HCT116 (cell line): ENCODE measurements at regions not wholly inside any gene's neighbourhood (a gene's known extent, or its start where the extent isn't known, plus 50 kb on each side); places are given as distances from the start of the nearest gene placed in this dataset.

Source experiments
- ATAC-seq: fragments of 200-7000 bp; cut with Tn5 transposase; 2 replicates; pipeline ENCODE4 v1.9.1; 2020; ENCODE audit warnings: mild to moderate bottlenecking, moderate library complexity
- BruUV-seq: library from RNA; stranded (reverse); fragments of 400-500 nt; replicated peaks from 2 replicates; lab custom pipeline; 2021; lab: Mats Ljungman, UMichigan
- CTCF ChIA-PET: fragments of 300-600 bp; sonication (Branson Sonifier 250); formaldehyde crosslinking; loops from one replicate; lab custom pipeline; 2021; ENCODE audit warnings: antibody characterized with exemption; lab: Charles Lee
- POLR2A ChIA-PET: fragments of 300-600, 350-600 bp; sonication (Branson Sonifier 250); formaldehyde crosslinking; loops from one replicate; lab custom pipeline; 2021; ENCODE audit warnings: antibody characterized with exemption; lab: Charles Lee
- RAD21 ChIA-PET, 2 experiments: fragments of 300-600 bp; sonication (Branson Sonifier 250); formaldehyde crosslinking; loops; one replicate each; lab custom pipeline; 2023; ENCODE audit warnings: low total read pairs in 2 of 2; ENCODE audit not compliant: uncharacterized antibody in 2 of 2, unreplicated experiment in 2 of 2, low non-redundant PET in 1 of 2; lab: Charles Lee
- DNase-seq: peaks from one replicate; pipeline ENCODE4 v3.0.0-alpha.2; 2010; ENCODE audit warnings: low read depth, low spot score
- H2AFZ ChIP-seq: fragments of 200-600 bp; shearing (Covaris generic), sonication (generic); 2 replicates; pipeline ENCODE4 v1.6.1; 2017; ENCODE audit warnings: low read depth, mixed run types, mixed read lengths, antibody characterized with exemption, low read length; ENCODE audit not compliant: poor library complexity, severe bottlenecking
- H3K27ac ChIP-seq: 2 replicates; pipeline ENCODE4 v1.5.1; 2012; ENCODE audit warnings: low read depth, low read length
- H3K27me3 ChIP-seq: fragments of 200-600 bp; sonication (generic); 2 replicates; pipeline ENCODE4 v1.6.1; 2016; ENCODE audit warnings: mixed run types, low read length, mixed read lengths; ENCODE audit not compliant: insufficient read depth
- H3K36me3 ChIP-seq, 2 experiments: fragments of 200-500 bp in 1 of 2; fragments of 200-600 bp in 1 of 2; sonication (Bioruptor generic) in 1 of 2; sonication (generic) in 1 of 2; 2 replicates each; pipeline versions ENCODE4 v1.5.1 to v1.6.1; 2014 to 2016; ENCODE audit warnings: low read length in 2 of 2, inconsistent platforms in 1 of 2, mixed read lengths in 1 of 2, mixed run types in 1 of 2; ENCODE audit not compliant: insufficient read depth in 2 of 2, control insufficient read depth in 1 of 2
- H3K4me1 ChIP-seq, 2 experiments: fragments of 200-600 bp in 1 of 2; sonication (generic) in 1 of 2; 2 replicates each; pipeline versions ENCODE4 v1.5.1 to v1.6.1; 2012 to 2017; ENCODE audit warnings: low read length in 2 of 2, inconsistent platforms in 1 of 2, mild to moderate bottlenecking in 1 of 2, mixed read lengths in 1 of 2, mixed run types in 1 of 2, moderate library complexity in 1 of 2; ENCODE audit not compliant: insufficient read depth in 2 of 2, control insufficient read depth in 1 of 2
- H3K4me2 ChIP-seq: fragments of 200-600 bp; sonication (generic); 2 replicates; pipeline ENCODE4 v1.6.1; 2017; ENCODE audit warnings: mixed run types, low read length, mixed read lengths
- H3K4me3 ChIP-seq, 2 experiments: fragments of 200-600 bp in 1 of 2; sonication (generic) in 1 of 2; replicated peaks in 1 of 2; 2 replicates each; pipeline ENCODE4 v1.5.1; 2011 to 2016; ENCODE audit warnings: low read length in 2 of 2, control low read depth in 1 of 2, low read depth in 1 of 2, mild to moderate bottlenecking in 1 of 2, mixed read lengths in 1 of 2, mixed run types in 1 of 2
- H3K79me2 ChIP-seq: fragments of 200-600 bp; sonication (generic); 2 replicates; pipeline ENCODE4 v1.6.1; 2017; ENCODE audit warnings: mild to moderate bottlenecking, mixed run types, low read length, moderate library complexity, mixed read lengths; ENCODE audit not compliant: insufficient read depth
- H3K9ac ChIP-seq: fragments of 200-600 bp; sonication (generic); 2 replicates; pipeline ENCODE4 v1.6.1; 2016; ENCODE audit warnings: low read length, mixed read lengths
- H3K9me2 ChIP-seq: fragments of 200-600 bp; sonication (generic), shearing (Covaris generic); 2 replicates; pipeline ENCODE4 v1.6.1; 2017; ENCODE audit warnings: mixed run types, mild to moderate bottlenecking, moderate library complexity; ENCODE audit not compliant: insufficient read depth
- H3K9me3 ChIP-seq, 2 experiments: fragments of 200-500 bp in 1 of 2; fragments of 200-600 bp in 1 of 2; sonication (Bioruptor generic) in 1 of 2; sonication (generic) in 1 of 2; 2 replicates each; pipeline ENCODE4 v1.6.1; 2014 to 2017; ENCODE audit warnings: low read length in 2 of 2, mixed read lengths in 2 of 2, inconsistent platforms in 1 of 2, low read depth in 1 of 2, mild to moderate bottlenecking in 1 of 2, mixed run types in 1 of 2, moderate library complexity in 1 of 2; ENCODE audit not compliant: control insufficient read depth in 1 of 2, insufficient read depth in 1 of 2
- H4K20me1 ChIP-seq: fragments of 200-600 bp; sonication (generic), shearing (Covaris generic); 2 replicates; pipeline ENCODE4 v1.6.1; 2017; ENCODE audit warnings: mixed run types, mild to moderate bottlenecking, moderate library complexity; ENCODE audit not compliant: insufficient read depth
- ATF3 ChIP-seq: IDR thresholded peaks from 2 replicates; pipeline ENCODE4 v1.6.1; 2012
- CEBPB ChIP-seq: IDR thresholded peaks from 2 replicates; pipeline ENCODE4 v1.6.1; 2012; ENCODE audit warnings: low read depth
- CTCF ChIP-seq, 3 experiments: fragments of 200-600 bp in 1 of 3; sonication (generic) in 1 of 3; IDR thresholded peaks in 2 of 3; conservative IDR thresholded peaks in 1 of 3; 2 replicates each; pipeline ENCODE4 v1.5.1; 2012 to 2017; ENCODE audit warnings: low read depth in 2 of 3, low read length in 2 of 3, antibody characterized with exemption in 1 of 3, borderline replicate concordance in 1 of 3, control low read depth in 1 of 3, mild to moderate bottlenecking in 1 of 3, mixed read lengths in 1 of 3, mixed run types in 1 of 3, moderate library complexity in 1 of 3; ENCODE audit not compliant: insufficient read depth in 1 of 3
- EGR1 ChIP-seq: IDR thresholded peaks from 2 replicates; pipeline ENCODE4 v1.6.1; 2012; ENCODE audit warnings: low read depth
- ELF1 ChIP-seq: IDR thresholded peaks from 2 replicates; pipeline ENCODE4 v1.6.1; 2012; ENCODE audit warnings: low read depth, borderline replicate concordance
- EZH2 ChIP-seq: fragments of 200-600 bp; sonication (generic); IDR thresholded peaks from 2 replicates; pipeline ENCODE4 v1.6.1; 2017; ENCODE audit warnings: antibody characterized with exemption, mixed run types
- FOSL1 ChIP-seq: IDR thresholded peaks from 2 replicates; pipeline ENCODE4 v1.6.1; 2012; ENCODE audit warnings: low read depth
- JUND ChIP-seq: IDR thresholded peaks from 2 replicates; pipeline ENCODE4 v1.6.1; 2012
- POLR2A ChIP-seq: IDR thresholded peaks from 2 replicates; pipeline ENCODE4 v1.7.0; 2011; ENCODE audit warnings: borderline replicate concordance; ENCODE audit not compliant: insufficient read depth, insufficient read length; ENCODE audit errors: extremely low read depth
- POLR2AphosphoS5 ChIP-seq: IDR thresholded peaks from 2 replicates; pipeline ENCODE4 v1.6.1; 2011; ENCODE audit warnings: mild to moderate bottlenecking, low read depth, low read length, moderate library complexity
- RAD21 ChIP-seq: IDR thresholded peaks from 2 replicates; pipeline ENCODE4 v1.6.1; 2012; ENCODE audit warnings: low read depth, mild to moderate bottlenecking
- REST ChIP-seq: IDR thresholded peaks from 2 replicates; pipeline ENCODE4 v1.6.1; 2012; ENCODE audit warnings: low read depth
- SIN3A ChIP-seq: IDR thresholded peaks from 2 replicates; pipeline ENCODE4 v1.6.1; 2012; ENCODE audit warnings: low read depth
- ZFX ChIP-seq: fragments of 450-650 bp; IDR thresholded peaks from 2 replicates; pipeline ENCODE4 v1.6.1; 2017
- ZNF274 ChIP-seq: fragments of 200-500 bp; sonication (Bioruptor generic); IDR thresholded peaks from 2 replicates; pipeline ENCODE4 v1.6.1; 2014; ENCODE audit warnings: mild to moderate bottlenecking, low read depth, low read length, inconsistent platforms
- intact Hi-C: fragments of 100-400 bp; cut with micrococcal nuclease; formaldehyde crosslinking; loops from 2 replicates; pipeline ENCODE4 v1.10.0; 2022

- TF ChIP-seq REST, result no peak
Measured at GRCh38 chr6:95777338-95777737, 200.0 kb downstream of the MANEA start (continued).

GRCh38 chr6:95780037-95780436, 202.7 kb downstream of the MANEA start:
- no peaks in the 10 kb centered on the region for H3K9me2 ChIP-seq
- ATAC-seq, result no peak
- no peak overlapping the region for H3K4me3 ChIP-seq
- intact Hi-C loops, result no loop called here
- ChIA-PET RAD21 (no interaction called here), POLR2A (no interaction called here), CTCF (no interaction called here)
- H3K79me2 ChIP-seq, result no peaks in the 10 kb centered on the region
- H3K27ac ChIP-seq, result no peak overlapping the region
- H4K20me1 ChIP-seq, result no peaks in the 10 kb centered on the region
- no peaks in the 10 kb centered on the region for H3K27me3 ChIP-seq
- no peak overlapping the region for H3K9ac ChIP-seq
- no peak for DNase-seq
- no TSS peak for BruUV-seq
- H3K36me3 ChIP-seq, result no peaks in the 10 kb centered on the region
- H3K4me2 ChIP-seq, result no peak overlapping the region
- no peaks in the 10 kb centered on the region for H3K9me3 ChIP-seq
- H3K4me1 ChIP-seq, result no peaks in the 10 kb centered on the region
- H2AFZ ChIP-seq, result no peak overlapping the region
- TF ChIP-seq EGR1 (no peak), POLR2A (no peak), ATF3 (no peak), EZH2 (no peak), REST (no peak), RAD21 (no peak), FOSL1 (no peak), CTCF (IDR thresholded peaks at IDR 0.05 in 2 of 3, conservative IDR thresholded peaks at IDR 0.05 in 1 of 3; ENCODE audit: borderline replicate concordance in 1 of 3, insufficient read depth in 1 of 3, low read depth in 2 of 3, low read length in 2 of 3) (no peak), POLR2AphosphoS5 (no peak), CEBPB (no peak), ZNF274 (no peak), ELF1 (no peak), JUND (no peak), SIN3A (no peak), ZFX (no peak)
